ENCODE measurements at regions not wholly inside any gene's neighbourhood (a gene's known extent, or its start where the extent isn't known, plus 50 kb on each side); places are given as distances from the start of the nearest gene placed in this dataset.

DNA sequence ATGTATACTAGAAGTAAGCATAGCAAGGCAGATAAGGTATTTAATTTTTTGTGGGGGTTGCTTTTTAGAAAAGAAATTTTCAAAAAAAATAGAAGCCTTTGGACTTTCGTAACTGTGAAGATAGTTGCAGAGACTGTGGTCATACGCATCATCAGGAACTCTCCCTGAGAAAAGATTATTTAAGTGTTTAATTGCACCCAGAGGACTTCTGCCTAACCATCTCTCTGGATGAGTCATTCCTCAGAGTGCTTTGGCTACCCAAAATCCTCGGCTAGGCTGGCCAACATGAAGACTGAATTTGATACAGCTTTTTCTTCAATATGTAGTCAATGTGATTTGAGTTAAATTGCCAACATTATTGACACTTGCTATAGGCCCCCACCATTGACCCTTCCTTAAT lies 296.4 kb downstream of the TLR4 start:
- DNase-seq = no peak
- Mint-ChIP-seq H3K4me1 (ENCODE audit: low read depth, unreplicated experiment) (no peaks in the 10 kb centered on the region), H3K9me3 (ENCODE audit: unreplicated experiment) (no peaks in the 10 kb centered on the region), H3K27me3 (ENCODE audit: insufficient read depth, unreplicated experiment) (no peaks in the 10 kb centered on the region), H3K27ac (ENCODE audit: unreplicated experiment) (no peak overlapping the region), H3K36me3 (ENCODE audit: insufficient read depth, unreplicated experiment) (no peaks in the 10 kb centered on the region), H3K4me3 (ENCODE audit: unreplicated experiment) (no peak overlapping the region)
- Histone ChIP-seq H3K4me3 (ENCODE audit: low read depth, low read length) (no peak overlapping the region), H3K9me3 (no peaks in the 10 kb centered on the region), H3K36me3 (ENCODE audit: control insufficient read depth, insufficient read depth, low read length) (no peaks in the 10 kb centered on the region), H3K27me3 (replicated peaks; ENCODE audit: control insufficient read depth, insufficient read depth, low read length) (no peaks in the 10 kb centered on the region), H3K4me1 (no peaks in the 10 kb centered on the region)
- intact Hi-C loops (cut with micrococcal nuclease; ENCODE audit: unreplicated experiment) = no loop called here
- no TSS peak for BruUV-seq (replicated peaks)
- TF ChIP-seq, protein P1, sequence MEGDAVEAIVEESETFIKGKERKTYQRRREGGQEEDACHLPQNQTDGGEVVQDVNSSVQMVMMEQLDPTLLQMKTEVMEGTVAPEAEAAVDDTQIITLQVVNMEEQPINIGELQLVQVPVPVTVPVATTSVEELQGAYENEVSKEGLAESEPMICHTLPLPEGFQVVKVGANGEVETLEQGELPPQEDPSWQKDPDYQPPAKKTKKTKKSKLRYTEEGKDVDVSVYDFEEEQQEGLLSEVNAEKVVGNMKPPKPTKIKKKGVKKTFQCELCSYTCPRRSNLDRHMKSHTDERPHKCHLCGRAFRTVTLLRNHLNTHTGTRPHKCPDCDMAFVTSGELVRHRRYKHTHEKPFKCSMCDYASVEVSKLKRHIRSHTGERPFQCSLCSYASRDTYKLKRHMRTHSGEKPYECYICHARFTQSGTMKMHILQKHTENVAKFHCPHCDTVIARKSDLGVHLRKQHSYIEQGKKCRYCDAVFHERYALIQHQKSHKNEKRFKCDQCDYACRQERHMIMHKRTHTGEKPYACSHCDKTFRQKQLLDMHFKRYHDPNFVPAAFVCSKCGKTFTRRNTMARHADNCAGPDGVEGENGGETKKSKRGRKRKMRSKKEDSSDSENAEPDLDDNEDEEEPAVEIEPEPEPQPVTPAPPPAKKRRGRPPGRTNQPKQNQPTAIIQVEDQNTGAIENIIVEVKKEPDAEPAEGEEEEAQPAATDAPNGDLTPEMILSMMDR (IDR thresholded peaks at IDR 0.05; ENCODE audit: insufficient read depth in 1 of 2, low read depth in 1 of 2, low read length in 1 of 2, severe bottlenecking in 1 of 2, unreplicated experiment in 1 of 2) = no peak
- ChIA-PET CTCF (no interaction called here), POLR2A (no interaction called here)

DNA sequence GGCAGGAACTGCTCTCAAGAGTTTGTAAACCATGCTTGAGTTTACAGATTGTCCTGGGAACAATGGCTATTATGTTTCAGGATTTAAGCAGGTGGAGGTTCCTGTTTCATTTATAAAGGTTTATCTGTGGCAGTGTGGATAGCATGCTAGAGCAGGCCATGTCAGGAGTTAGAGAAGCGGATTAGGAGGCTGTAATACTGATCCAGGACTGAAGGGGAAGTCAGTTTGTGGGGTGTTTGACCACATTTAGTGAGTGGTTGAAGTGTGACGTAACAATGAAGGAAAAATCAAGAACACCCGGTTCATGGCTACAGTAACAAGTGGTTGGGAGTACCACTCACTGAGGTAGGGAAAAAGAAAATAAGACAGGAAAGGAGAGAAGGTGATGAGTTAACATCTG lies 299.0 kb downstream of the TLR4 start:
- Histone ChIP-seq H3K4me1 (no peaks in the 10 kb centered on the region), H3K27me3 (replicated peaks; ENCODE audit: control insufficient read depth, insufficient read depth, low read length) (no peaks in the 10 kb centered on the region), H3K36me3 (ENCODE audit: control insufficient read depth, insufficient read depth, low read length) (no peaks in the 10 kb centered on the region), H3K9me3 (no peaks in the 10 kb centered on the region), H3K4me3 (ENCODE audit: low read depth, low read length) (no peak overlapping the region)
- H3K4me3 Mint-ChIP-seq (ENCODE audit: unreplicated experiment) = no peak overlapping the region
- TF ChIP-seq, protein P1 (IDR thresholded peaks at IDR 0.05; ENCODE audit: insufficient read depth in 1 of 2, low read depth in 1 of 2, low read length in 1 of 2, severe bottlenecking in 1 of 2, unreplicated experiment in 1 of 2) = no peak
- H3K36me3 Mint-ChIP-seq (ENCODE audit: insufficient read depth, unreplicated experiment) = no peaks in the 10 kb centered on the region
- CTCF ChIA-PET = no interaction called here
- no peak for DNase-seq
- H3K9me3 Mint-ChIP-seq (ENCODE audit: unreplicated experiment) = no peaks in the 10 kb centered on the region
- no TSS peak for BruUV-seq (replicated peaks)
- no peaks in the 10 kb centered on the region for H3K27me3 Mint-ChIP-seq (ENCODE audit: insufficient read depth, unreplicated experiment)
- intact Hi-C loops (cut with micrococcal nuclease; ENCODE audit: unreplicated experiment) = no loop called here
- POLR2A ChIA-PET = no interaction called here
- no peak overlapping the region for H3K27ac Mint-ChIP-seq (ENCODE audit: unreplicated experiment)
- no peaks in the 10 kb centered on the region for H3K4me1 Mint-ChIP-seq (ENCODE audit: low read depth, unreplicated experiment)

DNA sequence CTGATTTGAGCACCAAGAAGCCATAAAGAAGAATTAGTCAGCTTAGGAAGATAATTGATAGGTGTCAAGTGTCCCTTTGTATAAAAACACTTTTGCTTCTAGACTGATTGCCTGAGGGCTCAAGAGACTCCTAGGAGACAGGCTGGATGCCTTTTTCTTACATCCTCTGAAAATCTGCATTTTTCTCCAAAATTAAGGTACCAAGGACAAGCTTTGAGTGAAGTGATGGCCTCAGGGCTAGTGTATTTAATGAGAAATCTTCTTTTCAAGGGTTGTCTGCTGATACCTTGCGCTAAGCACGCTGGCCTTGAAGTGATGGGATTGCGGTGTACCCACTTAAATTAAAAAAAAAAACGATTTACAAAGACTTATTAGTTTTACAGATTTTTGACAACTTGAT lies 304.0 kb downstream of the TLR4 start:
- Mint-ChIP-seq H3K27me3 (ENCODE audit: insufficient read depth, unreplicated experiment) (peaks cover 6% of the 10 kb centered on the region), H3K27ac (ENCODE audit: unreplicated experiment) (no peak overlapping the region), H3K9me3 (ENCODE audit: unreplicated experiment) (no peaks in the 10 kb centered on the region), H3K36me3 (ENCODE audit: insufficient read depth, unreplicated experiment) (no peaks in the 10 kb centered on the region), H3K4me3 (ENCODE audit: unreplicated experiment) (no peak overlapping the region), H3K4me1 (ENCODE audit: low read depth, unreplicated experiment) (no peaks in the 10 kb centered on the region)
- intact Hi-C loops (cut with micrococcal nuclease; ENCODE audit: unreplicated experiment) = no loop called here
- Histone ChIP-seq H3K4me1 (no peaks in the 10 kb centered on the region), H3K27me3 (replicated peaks; ENCODE audit: control insufficient read depth, insufficient read depth, low read length) (no peaks in the 10 kb centered on the region), H3K36me3 (ENCODE audit: control insufficient read depth, insufficient read depth, low read length) (no peaks in the 10 kb centered on the region), H3K4me3 (ENCODE audit: low read depth, low read length) (no peak overlapping the region), H3K9me3 (no peaks in the 10 kb centered on the region)
- ChIA-PET POLR2A (no interaction called here), CTCF (no interaction called here)
- no peak for DNase-seq
- TF ChIP-seq, protein P1 (IDR thresholded peaks at IDR 0.05; ENCODE audit: insufficient read depth in 1 of 2, low read depth in 1 of 2, low read length in 1 of 2, severe bottlenecking in 1 of 2, unreplicated experiment in 1 of 2) = no peak
- BruUV-seq (replicated peaks) = no TSS peak

Measured in Caco-2 (cell line).